PC-9 (cell line): ENCODE measurements at regions not wholly inside any gene's neighbourhood (a gene's known extent, or its start where the extent isn't known, plus 50 kb on each side); places are given as distances from the start of the nearest gene placed in this dataset.

ENCODE experiments used
- BruUV-seq: library from RNA; stranded (reverse); fragments of 400-500 nt; replicated peaks from 2 replicates; lab custom pipeline; 2021; lab: Mats Ljungman, UMichigan
- CTCF ChIA-PET: fragments of 300-600 bp; sonication (Branson Sonifier 250); formaldehyde crosslinking; loops from one replicate; lab custom pipeline; 2022; ENCODE audit warnings: antibody characterized with exemption; lab: Charles Lee
- POLR2A ChIA-PET: fragments of 300-600 bp; sonication (Branson Sonifier 250); formaldehyde crosslinking; loops from one replicate; lab custom pipeline; 2022; ENCODE audit warnings: antibody characterized with exemption; ENCODE audit not compliant: unreplicated experiment; lab: Charles Lee
- DNase-seq, 2 experiments: peaks; one replicate each; pipeline versions ENCODE4 v3.0.0 to v3.0.0-alpha.2; 2015 to 2022; ENCODE audit warnings: mixed read lengths in 1 of 2
- H2AFZ ChIP-seq: fragments of 200-600 bp; sonication (generic); 2 replicates; pipeline ENCODE4 v1.8.1; 2017; ENCODE audit warnings: antibody characterized with exemption
- H3F3A ChIP-seq: fragments of 200-600 bp; sonication (generic); 2 replicates; pipeline ENCODE4 v1.8.1; 2017; ENCODE audit warnings: antibody characterized with exemption, mild to moderate bottlenecking, low read depth; ENCODE audit not compliant: insufficient read depth
- H3K27ac ChIP-seq: fragments of 200-600 bp; sonication (generic); 2 replicates; pipeline ENCODE4 v1.6.1; 2016; ENCODE audit warnings: mixed run types
- H3K27me3 ChIP-seq: fragments of 200-600 bp; sonication (generic); 2 replicates; pipeline ENCODE4 v1.6.1; 2016; ENCODE audit warnings: low read depth, mixed run types; ENCODE audit not compliant: insufficient read depth
- H3K36me3 ChIP-seq: fragments of 200-600 bp; sonication (generic); 2 replicates; pipeline ENCODE4 v1.6.1; 2016; ENCODE audit warnings: low read depth, mixed run types
- H3K4me1 ChIP-seq: fragments of 200-600 bp; sonication (generic); replicated peaks from 2 replicates; pipeline ENCODE4 v1.6.1; 2016; ENCODE audit warnings: mixed run types; ENCODE audit not compliant: insufficient read depth
- H3K4me2 ChIP-seq: fragments of 200-600 bp; sonication (generic); 2 replicates; pipeline ENCODE4 v1.6.1; 2017; ENCODE audit warnings: mixed run types
- H3K4me3 ChIP-seq: fragments of 200-600 bp; sonication (generic); 2 replicates; pipeline ENCODE4 v1.6.1; 2016; ENCODE audit warnings: mixed run types
- H3K79me2 ChIP-seq: fragments of 200-600 bp; sonication (generic); 2 replicates; pipeline ENCODE4 v1.6.1; 2017; ENCODE audit warnings: low read depth, mixed run types
- H3K9me2 ChIP-seq: fragments of 200-600 bp; sonication (generic); 2 replicates; pipeline ENCODE4 v1.8.1; 2017; ENCODE audit warnings: mild to moderate bottlenecking; ENCODE audit not compliant: insufficient read depth
- H3K9me3 ChIP-seq: fragments of 200-600 bp; sonication (generic); 2 replicates; pipeline ENCODE4 v1.8.1; 2016; ENCODE audit warnings: low read depth; ENCODE audit not compliant: insufficient read depth
- H4K20me1 ChIP-seq: fragments of 200-600 bp; sonication (generic); 2 replicates; pipeline ENCODE4 v1.8.1; 2017; ENCODE audit not compliant: insufficient read depth
- CTCF ChIP-seq: fragments of 200-600 bp; sonication (generic); conservative IDR thresholded peaks from 2 replicates; pipeline ENCODE4 v1.6.1; 2017; ENCODE audit warnings: mixed run types, antibody characterized with exemption, mild to moderate bottlenecking, moderate library complexity
- EZH2 ChIP-seq: fragments of 200-600 bp; sonication (generic); IDR thresholded peaks from 2 replicates; pipeline ENCODE4 v1.8.0; 2017; ENCODE audit warnings: antibody characterized with exemption, low read depth
- intact Hi-C: fragments of 100-400 bp; cut with micrococcal nuclease; formaldehyde crosslinking; loops from one replicate; pipeline ENCODE4 v1.10.0; 2022; ENCODE audit not compliant: unreplicated experiment

- no TSS peak for BruUV-seq
- Histone ChIP-seq H3K27me3 (no peaks in the 10 kb centered on the region), H3K4me2 (no peak overlapping the region), H4K20me1 (no peaks in the 10 kb centered on the region), H3F3A (no peaks in the 10 kb centered on the region), H3K79me2 (no peaks in the 10 kb centered on the region), H3K4me1 (peaks cover 10% of the 10 kb centered on the region), H3K27ac (no peak overlapping the region), H3K36me3 (no peaks in the 10 kb centered on the region), H3K9me2 (no peaks in the 10 kb centered on the region), H3K9me3 (no peaks in the 10 kb centered on the region; the same call in 1 of the 2 replicates), H2AFZ (no peak overlapping the region), H3K4me3 (no peak overlapping the region)
- CTCF ChIA-PET: no interaction called here
- TF ChIP-seq CTCF (no peak), EZH2 (no peak)
- intact Hi-C loops: no loop called here
- POLR2A ChIA-PET: no interaction called here
- no peak for DNase-seq
Measured at GRCh38 chr13:38635030-38635429, 51.8 kb upstream of the FREM2 start.

DNA sequence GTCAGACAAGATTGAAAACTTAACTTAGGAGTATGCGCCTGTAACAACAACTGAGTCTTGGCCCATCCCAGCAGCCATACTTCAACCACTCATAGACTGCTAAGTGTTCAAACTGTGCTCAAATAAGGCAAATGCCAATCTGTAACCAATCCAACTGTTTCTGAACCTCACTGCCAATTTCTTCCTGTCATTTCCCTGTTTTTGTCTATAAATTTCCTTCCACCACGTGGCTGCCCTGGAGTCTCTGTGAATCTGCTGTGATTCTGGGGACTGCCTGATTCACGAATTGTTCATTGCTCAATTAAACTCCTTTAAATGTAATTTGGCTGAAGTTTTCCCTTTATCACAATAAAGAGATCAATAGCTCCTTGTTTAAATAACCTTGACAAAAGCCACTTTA lies 50.8 kb upstream of the FREM2 start:
- CTCF ChIA-PET: no interaction called here
- Histone ChIP-seq H3K36me3 (no peaks in the 10 kb centered on the region), H3F3A (no peaks in the 10 kb centered on the region), H3K79me2 (no peaks in the 10 kb centered on the region), H3K27me3 (no peaks in the 10 kb centered on the region), H3K4me3 (no peak overlapping the region), H3K4me1 (peaks cover 10% of the 10 kb centered on the region), H3K4me2 (no peak overlapping the region), H4K20me1 (no peaks in the 10 kb centered on the region), H3K9me2 (no peaks in the 10 kb centered on the region), H3K9me3 (no peaks in the 10 kb centered on the region; the same call in 1 of the 2 replicates), H3K27ac (no peak overlapping the region), H2AFZ (no peak overlapping the region)
- POLR2A ChIA-PET: interaction anchor here (0.6 kb wide), 1 partner anchor 72 kb away, joined by 6 read pairs; no protein-coding TSS in a partner anchor
- DNase-seq: no peak
- intact Hi-C loops: no loop called here
- TF ChIP-seq EZH2 (no peak), CTCF (no peak)
- no TSS peak for BruUV-seq

GRCh38 chr13:38636761-38637160 lies 50.1 kb upstream of the FREM2 start:
- TF ChIP-seq EZH2 (no peak), CTCF (no peak)
- Histone ChIP-seq H3K9me3 (no peaks in the 10 kb centered on the region; the same call in 1 of the 2 replicates), H2AFZ (no peak overlapping the region), H3K36me3 (no peaks in the 10 kb centered on the region), H3K79me2 (no peaks in the 10 kb centered on the region), H3K4me1 (peaks cover 10% of the 10 kb centered on the region), H3K4me3 (no peak overlapping the region), H3K9me2 (no peaks in the 10 kb centered on the region), H4K20me1 (no peaks in the 10 kb centered on the region), H3K27ac (no peak overlapping the region), H3K4me2 (no peak overlapping the region), H3K27me3 (no peaks in the 10 kb centered on the region), H3F3A (no peaks in the 10 kb centered on the region)
- intact Hi-C loops: no loop called here
- no TSS peak for BruUV-seq
- peak; percentile 7 to 42 for DNase-seq
- ChIA-PET CTCF (no interaction called here), POLR2A (no interaction called here)
